Transverse colon (tissue), 4 donors: ENCODE measurements at regions not wholly inside any gene's neighbourhood (a gene's known extent, or its start where the extent isn't known, plus 50 kb on each side); places are given as distances from the start of the nearest gene placed in this dataset.

Source experiments
- DNase-seq: peaks from one replicate; pipeline ENCODE4 v3.0.0-alpha.2; 2019
- H3K27ac ChIP-seq, 4 donors: fragments of 200-600 bp; sonication (generic); 2 replicates each; pipeline ENCODE4 v1.5.1; 2016 to 2018; ENCODE audit warnings: inconsistent platforms in 4 of 4
- H3K27me3 ChIP-seq: fragments of 200-600 bp; sonication (generic); 2 replicates; pipeline ENCODE4 v1.5.1; 2017; ENCODE audit warnings: inconsistent platforms
- H3K36me3 ChIP-seq, 4 donors: fragments of 200-600 bp; sonication (generic); 2 replicates each; pipeline ENCODE4 v1.5.1; 2017 to 2019; ENCODE audit warnings: inconsistent platforms in 4 of 4
- H3K4me1 ChIP-seq, 4 donors: fragments of 200-600 bp; sonication (generic); 2 replicates each; pipeline ENCODE4 v1.5.1; 2017 to 2020; ENCODE audit warnings: inconsistent platforms in 4 of 4
- H3K4me3 ChIP-seq, 4 donors: fragments of 200-600 bp; sonication (generic); 1 replicate in 1 of 4; 2 replicates in 3 of 4; pipeline versions ENCODE4 v1.5.1 to v1.6.1; 2017 to 2019; ENCODE audit warnings: inconsistent platforms in 4 of 4
- H3K9me3 ChIP-seq, 2 donors: fragments of 200-600 bp; sonication (generic); 2 replicates each; pipeline ENCODE4 v1.5.1; 2017 to 2019; ENCODE audit warnings: inconsistent platforms in 2 of 2
- EP300 ChIP-seq: sonication (generic); formaldehyde crosslinking; IDR thresholded peaks from one replicate; pipeline ENCODE4 v1.6.1; 2017; ENCODE audit warnings: antibody characterized with exemption, low read depth
- POLR2A ChIP-seq: fragments of 450-650 bp; IDR thresholded peaks from one replicate; pipeline ENCODE4 v1.6.1; 2016; ENCODE audit warnings: antibody characterized with exemption, mild to moderate bottlenecking, moderate library complexity
- POLR2AphosphoS5 ChIP-seq, 3 donors: sonication (generic); formaldehyde crosslinking; IDR thresholded peaks; one replicate each; pipeline ENCODE4 v1.6.1; 2016; ENCODE audit warnings: antibody characterized with exemption in 3 of 3
- WGBS, 2 donors: methylation state at CpG; one replicate each; pipeline ENCODE4 v1.1.5; 2018; ENCODE audit warnings: low coverage in 1 of 2; 5-methylcytosine and 5-hydroxymethylcytosine counted together
- in situ Hi-C, 4 donors: fragments of 200-750 bp; cut with MboI; loops; one replicate each; pipeline versions ENCODE4 v1.15.0 to v1.15.1; 2017; ENCODE audit warnings: low sequenced_read_pairs in 3 of 4, low pct_ligation_motif_present in 1 of 4, low pct_unique_long_range_greater_than_20kb in 1 of 4
- intact Hi-C: fragments of 100-400 bp; cut with DNase I; formaldehyde crosslinking; loops from one replicate; pipeline ENCODE4 v1.15.1; 2023; ENCODE audit warnings: low total_unique reads
- TF ChIP-seq, protein P1 (sequence below), 5 experiments: fragments of 200-600 bp in 3 of 5; fragments of 450-650 bp in 2 of 5; sonication (generic) in 3 of 5; IDR thresholded peaks; 1 replicate in 2 of 5; 2 replicates in 3 of 5; pipeline ENCODE4 v1.5.1; 2016 to 2017; ENCODE audit warnings: antibody characterized with exemption in 5 of 5, inconsistent platforms in 3 of 5, mild to moderate bottlenecking in 2 of 5, moderate library complexity in 1 of 5

DNA sequence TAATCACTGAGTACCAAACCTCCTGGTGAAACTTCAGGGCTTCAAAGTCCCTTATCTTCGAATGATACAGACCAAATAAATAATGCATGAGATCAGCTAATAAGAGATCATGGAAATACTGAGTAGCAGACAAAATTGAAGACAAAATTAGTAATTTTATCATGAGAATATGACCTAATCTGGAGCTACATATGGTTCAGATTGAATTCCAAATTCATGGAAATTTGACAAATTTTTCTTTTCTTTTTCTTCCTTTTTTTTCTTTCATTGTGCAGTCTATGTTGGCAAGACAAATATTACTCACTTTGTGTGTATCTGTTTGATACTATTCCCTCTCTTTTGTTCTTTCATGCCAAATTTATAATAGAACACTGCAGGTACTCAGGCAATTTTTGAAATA, 218.1 kb upstream of the KCNJ16 start:
- no peak for DNase-seq
- Histone ChIP-seq H3K27me3 (no peaks in the 10 kb centered on the region), H3K4me3 (no peak overlapping the region), H3K27ac (no peak overlapping the region), H3K4me1 (no peaks in the 10 kb centered on the region), H3K36me3 (no peaks in the 10 kb centered on the region), H3K9me3 (no peaks in the 10 kb centered on the region)
- intact Hi-C loops = no loop called here
- TF ChIP-seq POLR2AphosphoS5 (IDR thresholded peaks at IDR 0.05) (no peak), EP300 (no peak), POLR2A (no peak)
- TF ChIP-seq, protein P1, sequence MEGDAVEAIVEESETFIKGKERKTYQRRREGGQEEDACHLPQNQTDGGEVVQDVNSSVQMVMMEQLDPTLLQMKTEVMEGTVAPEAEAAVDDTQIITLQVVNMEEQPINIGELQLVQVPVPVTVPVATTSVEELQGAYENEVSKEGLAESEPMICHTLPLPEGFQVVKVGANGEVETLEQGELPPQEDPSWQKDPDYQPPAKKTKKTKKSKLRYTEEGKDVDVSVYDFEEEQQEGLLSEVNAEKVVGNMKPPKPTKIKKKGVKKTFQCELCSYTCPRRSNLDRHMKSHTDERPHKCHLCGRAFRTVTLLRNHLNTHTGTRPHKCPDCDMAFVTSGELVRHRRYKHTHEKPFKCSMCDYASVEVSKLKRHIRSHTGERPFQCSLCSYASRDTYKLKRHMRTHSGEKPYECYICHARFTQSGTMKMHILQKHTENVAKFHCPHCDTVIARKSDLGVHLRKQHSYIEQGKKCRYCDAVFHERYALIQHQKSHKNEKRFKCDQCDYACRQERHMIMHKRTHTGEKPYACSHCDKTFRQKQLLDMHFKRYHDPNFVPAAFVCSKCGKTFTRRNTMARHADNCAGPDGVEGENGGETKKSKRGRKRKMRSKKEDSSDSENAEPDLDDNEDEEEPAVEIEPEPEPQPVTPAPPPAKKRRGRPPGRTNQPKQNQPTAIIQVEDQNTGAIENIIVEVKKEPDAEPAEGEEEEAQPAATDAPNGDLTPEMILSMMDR (IDR thresholded peaks at IDR 0.05) = no peak
- in situ Hi-C loops = no loop called here
- 66 to 82% methylated on average over 1 of the region's 1 CpG for WGBS, 2 donors

- Histone ChIP-seq H3K27me3 (no peaks in the 10 kb centered on the region), H3K27ac (no peak overlapping the region), H3K9me3 (no peaks in the 10 kb centered on the region), H3K4me3 (no peak overlapping the region), H3K4me1 (no peaks in the 10 kb centered on the region), H3K36me3 (no peaks in the 10 kb centered on the region)
- intact Hi-C loops (no loop called here), in situ Hi-C loops (no loop called here)
- TF ChIP-seq EP300 = no peak
- TF ChIP-seq, protein P1 (IDR thresholded peaks at IDR 0.05) = no peak
- TF ChIP-seq POLR2AphosphoS5 (IDR thresholded peaks at IDR 0.05) = no peak
- TF ChIP-seq POLR2A = no peak
- DNase-seq = no peak
These were observed 217.6 kb upstream of the KCNJ16 start for GRCh38 chr17:69857412-69857835.

- H3K4me3 ChIP-seq = no peak overlapping the region
- H3K27ac ChIP-seq = no peak overlapping the region
- 56 to 60% methylated on average over 3 of the region's 3 CpGs for WGBS, 2 donors
- in situ Hi-C loops (no loop called here), intact Hi-C loops (no loop called here)
- no peak for TF ChIP-seq POLR2AphosphoS5 (IDR thresholded peaks at IDR 0.05)
- TF ChIP-seq, protein P1 (IDR thresholded peaks at IDR 0.05) = no peak
- no peak for TF ChIP-seq EP300
- no peak for TF ChIP-seq POLR2A
- H3K27me3 ChIP-seq = no peaks in the 10 kb centered on the region
- H3K4me1 ChIP-seq = no peaks in the 10 kb centered on the region
- H3K9me3 ChIP-seq = no peaks in the 10 kb centered on the region
- no peak for DNase-seq
- no peaks in the 10 kb centered on the region for H3K36me3 ChIP-seq
These were observed 216.6 kb upstream of the KCNJ16 start for GRCh38 chr17:69858460-69858859.

- in situ Hi-C loops = no loop called here
- intact Hi-C loops = no loop called here
- no peaks in the 10 kb centered on the region for H3K36me3 ChIP-seq
- H3K9me3 ChIP-seq = no peaks in the 10 kb centered on the region
- no peak overlapping the region for H3K4me3 ChIP-seq
- H3K4me1 ChIP-seq = no peaks in the 10 kb centered on the region
- TF ChIP-seq, protein P1 (IDR thresholded peaks at IDR 0.05) = no peak
- TF ChIP-seq POLR2AphosphoS5 (IDR thresholded peaks at IDR 0.05) (no peak), EP300 (no peak), POLR2A (no peak)
- H3K27ac ChIP-seq = no peak overlapping the region
- H3K27me3 ChIP-seq = no peaks in the 10 kb centered on the region
- no peak for DNase-seq
- 79 to 91% methylated on average over 2 to 3 of the region's 3 CpGs for WGBS, 2 donors
These were observed 214.8 kb upstream of the KCNJ16 start for GRCh38 chr17:69860142-69860680.
